Astrocyte (in vitro differentiated cells and primary cell): ENCODE measurements at regions not wholly inside any gene's neighbourhood (a gene's known extent, or its start where the extent isn't known, plus 50 kb on each side); places are given as distances from the start of the nearest gene placed in this dataset.

Experiments used
- DNase-seq: peaks from one replicate; pipeline ENCODE4 v3.0.0-alpha.2; 2010; ENCODE audit warnings: low read depth
- FAIRE-seq: peaks from 2 replicates; lab custom pipeline; 2011; peaks lifted over from hg19 to GRCh38; lab: Jason Lieb, UNC
- H2AFZ ChIP-seq: 2 replicates; pipeline ENCODE4 v1.6.0; 2012; ENCODE audit warnings: low read depth, low read length, inconsistent platforms
- H3K27ac ChIP-seq: 2 replicates; pipeline ENCODE4 v1.5.1; 2011; ENCODE audit warnings: low read depth, low read length, inconsistent platforms
- H3K27me3 ChIP-seq: 2 replicates; pipeline ENCODE4 v1.6.0; 2011; ENCODE audit warnings: low read length, inconsistent platforms; ENCODE audit not compliant: insufficient read depth
- H3K36me3 ChIP-seq: 2 replicates; pipeline ENCODE4 v1.5.1; 2011; ENCODE audit warnings: low read length, inconsistent platforms; ENCODE audit not compliant: insufficient read depth
- H3K4me1 ChIP-seq: 2 replicates; pipeline ENCODE4 v1.5.1; 2011; ENCODE audit warnings: low read length, inconsistent platforms; ENCODE audit not compliant: insufficient read depth
- H3K4me2 ChIP-seq: 2 replicates; pipeline ENCODE4 v1.6.0; 2012; ENCODE audit warnings: low read length, inconsistent platforms
- H3K4me3 ChIP-seq: 2 replicates; pipeline ENCODE4 v1.5.1; 2011; ENCODE audit warnings: low read depth, mild to moderate bottlenecking, low read length, inconsistent platforms; ENCODE audit not compliant: insufficient read depth
- H3K79me2 ChIP-seq: 2 replicates; pipeline ENCODE4 v1.6.0; 2012; ENCODE audit warnings: mild to moderate bottlenecking, low read length, inconsistent platforms; ENCODE audit not compliant: insufficient read depth
- H3K9ac ChIP-seq: 2 replicates; pipeline ENCODE4 v1.6.0; 2012; ENCODE audit warnings: mild to moderate bottlenecking, low read length, inconsistent platforms
- H3K9me3 ChIP-seq: 2 replicates; pipeline ENCODE4 v1.5.1; 2012; ENCODE audit warnings: low read depth, mild to moderate bottlenecking, low read length, inconsistent platforms; ENCODE audit not compliant: insufficient read depth
- H4K20me1 ChIP-seq: 2 replicates; pipeline ENCODE4 v1.6.0; 2012; ENCODE audit warnings: low read length, inconsistent platforms; ENCODE audit not compliant: insufficient read depth
- H3K27ac Mint-ChIP-seq: one replicate; pipeline ENCODE4 v1.8.0; 2021; ENCODE audit warnings: mild to moderate bottlenecking, mixed read lengths; ENCODE audit not compliant: unreplicated experiment
- H3K27me3 Mint-ChIP-seq: one replicate; pipeline ENCODE4 v1.8.0; 2021; ENCODE audit warnings: low read depth, mixed read lengths; ENCODE audit not compliant: unreplicated experiment
- H3K36me3 Mint-ChIP-seq: one replicate; pipeline ENCODE4 v1.8.0; 2021; ENCODE audit warnings: low read depth, mixed read lengths; ENCODE audit not compliant: unreplicated experiment
- H3K4me1 Mint-ChIP-seq: one replicate; pipeline ENCODE4 v1.8.0; 2021; ENCODE audit warnings: low read depth, mixed read lengths; ENCODE audit not compliant: unreplicated experiment
- H3K4me3 Mint-ChIP-seq: one replicate; pipeline ENCODE4 v1.8.0; 2021; ENCODE audit warnings: mild to moderate bottlenecking, moderate library complexity, mixed read lengths; ENCODE audit not compliant: unreplicated experiment
- H3K9me3 Mint-ChIP-seq: one replicate; pipeline ENCODE4 v1.8.0; 2021; ENCODE audit warnings: mild to moderate bottlenecking, mixed read lengths; ENCODE audit not compliant: unreplicated experiment
- EZH2 ChIP-seq: IDR thresholded peaks from 2 replicates; pipeline ENCODE4 v1.6.1; 2012; ENCODE audit warnings: mild to moderate bottlenecking, low read length, inconsistent platforms; ENCODE audit not compliant: insufficient read depth
- TF ChIP-seq, protein P1 (sequence below): IDR thresholded peaks from 2 replicates; pipeline ENCODE4 v1.5.1; 2011; ENCODE audit warnings: low read depth, mild to moderate bottlenecking, inconsistent platforms, low read length, moderate library complexity; ENCODE audit not compliant: insufficient read depth

DNA sequence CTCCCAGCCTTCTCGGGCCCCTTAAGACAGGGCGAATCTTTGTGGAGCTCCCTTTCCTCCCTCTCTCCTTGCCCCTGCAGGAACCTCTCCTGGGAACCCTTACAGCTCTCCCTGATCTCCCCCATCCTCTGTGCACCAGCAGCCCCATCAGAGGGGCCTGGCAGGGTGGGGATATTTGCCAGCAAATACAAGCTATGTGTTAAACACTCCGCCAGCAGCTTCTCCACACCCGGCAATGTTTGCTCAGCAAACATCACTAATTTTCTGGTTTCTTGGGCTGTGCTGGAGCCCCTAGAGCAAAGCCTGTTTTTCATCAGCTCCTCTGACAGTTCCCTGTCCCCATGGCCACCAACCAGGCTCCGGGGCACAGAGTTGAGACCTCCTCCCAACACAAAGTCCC, 147.5 kb upstream of the LHX5 start:
- H3K27me3 Mint-ChIP-seq: peaks cover 26% of the 10 kb centered on the region
- H3K4me3 Mint-ChIP-seq: no peak overlapping the region
- no peaks in the 10 kb centered on the region for H3K36me3 ChIP-seq
- no peak overlapping the region for H3K9ac ChIP-seq
- no peak overlapping the region for H3K27ac ChIP-seq
- DNase-seq: no peak
- no peaks in the 10 kb centered on the region for H3K27me3 ChIP-seq
- no peaks in the 10 kb centered on the region for H3K79me2 ChIP-seq
- TF ChIP-seq, protein P1, sequence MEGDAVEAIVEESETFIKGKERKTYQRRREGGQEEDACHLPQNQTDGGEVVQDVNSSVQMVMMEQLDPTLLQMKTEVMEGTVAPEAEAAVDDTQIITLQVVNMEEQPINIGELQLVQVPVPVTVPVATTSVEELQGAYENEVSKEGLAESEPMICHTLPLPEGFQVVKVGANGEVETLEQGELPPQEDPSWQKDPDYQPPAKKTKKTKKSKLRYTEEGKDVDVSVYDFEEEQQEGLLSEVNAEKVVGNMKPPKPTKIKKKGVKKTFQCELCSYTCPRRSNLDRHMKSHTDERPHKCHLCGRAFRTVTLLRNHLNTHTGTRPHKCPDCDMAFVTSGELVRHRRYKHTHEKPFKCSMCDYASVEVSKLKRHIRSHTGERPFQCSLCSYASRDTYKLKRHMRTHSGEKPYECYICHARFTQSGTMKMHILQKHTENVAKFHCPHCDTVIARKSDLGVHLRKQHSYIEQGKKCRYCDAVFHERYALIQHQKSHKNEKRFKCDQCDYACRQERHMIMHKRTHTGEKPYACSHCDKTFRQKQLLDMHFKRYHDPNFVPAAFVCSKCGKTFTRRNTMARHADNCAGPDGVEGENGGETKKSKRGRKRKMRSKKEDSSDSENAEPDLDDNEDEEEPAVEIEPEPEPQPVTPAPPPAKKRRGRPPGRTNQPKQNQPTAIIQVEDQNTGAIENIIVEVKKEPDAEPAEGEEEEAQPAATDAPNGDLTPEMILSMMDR: no peak
- TF ChIP-seq EZH2: no peak
- H3K9me3 Mint-ChIP-seq: peaks cover 4% of the 10 kb centered on the region
- no peak overlapping the region for H3K4me2 ChIP-seq
- H3K4me3 ChIP-seq: no peak overlapping the region
- H3K4me1 ChIP-seq: no peaks in the 10 kb centered on the region
- H3K4me1 Mint-ChIP-seq: no peaks in the 10 kb centered on the region
- no peaks in the 10 kb centered on the region for H3K36me3 Mint-ChIP-seq
- no peaks in the 10 kb centered on the region for H3K9me3 ChIP-seq
- H3K27ac Mint-ChIP-seq: no peak overlapping the region
- no peak overlapping the region for H2AFZ ChIP-seq
- no peaks in the 10 kb centered on the region for H4K20me1 ChIP-seq
- FAIRE-seq: no peak

DNA sequence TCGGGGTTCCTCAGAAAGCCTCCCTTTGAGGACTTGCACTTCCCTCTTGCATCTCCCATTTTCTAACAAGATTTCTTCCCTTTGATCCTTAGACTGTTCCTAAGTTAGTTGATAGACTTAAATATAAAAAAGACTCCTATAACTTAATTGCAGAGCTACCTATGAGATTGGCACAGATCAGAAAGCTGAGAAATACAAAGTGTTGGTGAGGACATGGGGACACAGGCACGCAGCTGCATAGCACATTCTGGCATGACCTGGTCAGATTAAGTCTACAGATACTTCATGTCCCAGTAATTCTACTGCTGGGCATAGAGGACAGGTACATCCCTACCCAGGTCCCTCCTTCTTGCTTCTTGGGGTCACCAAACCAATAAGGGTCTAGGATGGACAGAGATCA, 141.7 kb upstream of the LHX5 start:
- Mint-ChIP-seq H3K4me1 (no peaks in the 10 kb centered on the region), H3K4me3 (no peak overlapping the region), H3K36me3 (no peaks in the 10 kb centered on the region), H3K27me3 (peaks cover 60% of the 10 kb centered on the region), H3K27ac (no peak overlapping the region), H3K9me3 (peaks cover 2% of the 10 kb centered on the region)
- Histone ChIP-seq H3K36me3 (no peaks in the 10 kb centered on the region), H3K27me3 (peaks cover 16% of the 10 kb centered on the region), H4K20me1 (no peaks in the 10 kb centered on the region), H3K27ac (no peak overlapping the region), H3K79me2 (no peaks in the 10 kb centered on the region), H3K9me3 (no peaks in the 10 kb centered on the region), H3K9ac (no peak overlapping the region), H3K4me1 (no peaks in the 10 kb centered on the region), H3K4me3 (no peak overlapping the region), H3K4me2 (no peak overlapping the region), H2AFZ (no peak overlapping the region)
- TF ChIP-seq, protein P1: no peak
- no peak for TF ChIP-seq EZH2
- no peak for DNase-seq
- FAIRE-seq: no peak

DNA sequence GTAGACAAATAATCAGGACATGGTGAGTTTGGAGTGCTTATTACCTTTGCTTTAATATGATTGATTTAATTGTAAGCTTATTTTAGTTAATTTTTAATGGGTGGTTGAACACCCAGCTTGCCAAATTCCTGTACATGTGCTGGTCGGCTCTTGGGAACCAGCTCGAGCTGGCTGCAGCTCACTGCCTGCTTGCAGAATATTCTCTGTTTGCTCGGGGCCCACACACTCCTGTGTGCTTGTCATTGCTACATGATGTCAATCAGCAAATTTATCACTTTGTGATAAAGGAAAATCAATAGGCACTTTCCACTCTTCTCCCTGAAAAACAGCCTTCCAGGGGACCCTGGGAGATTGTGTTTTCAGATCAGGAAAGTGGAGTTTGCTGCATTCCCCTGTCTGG, 141.1 kb upstream of the LHX5 start:
- no peak for TF ChIP-seq EZH2
- TF ChIP-seq, protein P1: no peak
- peaks cover 16% of the 10 kb centered on the region for H3K27me3 ChIP-seq
- no peak overlapping the region for H3K27ac ChIP-seq
- Mint-ChIP-seq H3K4me1 (no peaks in the 10 kb centered on the region), H3K27me3 (peaks cover 59% of the 10 kb centered on the region), H3K27ac (no peak overlapping the region), H3K9me3 (peaks cover 4% of the 10 kb centered on the region), H3K36me3 (no peaks in the 10 kb centered on the region), H3K4me3 (no peak overlapping the region)
- no peaks in the 10 kb centered on the region for H3K4me1 ChIP-seq
- H3K9me3 ChIP-seq: no peaks in the 10 kb centered on the region
- no peak overlapping the region for H2AFZ ChIP-seq
- no peak overlapping the region for H3K4me3 ChIP-seq
- no peak for FAIRE-seq
- H4K20me1 ChIP-seq: no peaks in the 10 kb centered on the region
- no peak overlapping the region for H3K9ac ChIP-seq
- no peak overlapping the region for H3K4me2 ChIP-seq
- no peak for DNase-seq
- no peaks in the 10 kb centered on the region for H3K36me3 ChIP-seq
- H3K79me2 ChIP-seq: no peaks in the 10 kb centered on the region
